Liver (tissue), 3 donors: ENCODE measurements at regions not wholly inside any gene's neighbourhood (a gene's known extent, or its start where the extent isn't known, plus 50 kb on each side); places are given as distances from the start of the nearest gene placed in this dataset.

Experiments
- CTCF ChIP-seq: fragments of 150-350 bp; IDR thresholded peaks from 2 replicates; pipeline ENCODE4 v1.5.1; 2017; ENCODE audit warnings: improper control_type of control experiment, low read depth, low read length; ENCODE audit not compliant: missing input control
- EGR1 ChIP-seq, 2 donors: IDR thresholded peaks; 2 replicates each; pipeline ENCODE4 v1.6.1; 2016 to 2018; ENCODE audit warnings: antibody characterized with exemption in 2 of 2, low read depth in 2 of 2
- GABPA ChIP-seq, 2 donors: IDR thresholded peaks in 1 of 2; conservative IDR thresholded peaks in 1 of 2; 2 replicates each; pipeline ENCODE4 v1.6.1; 2016; ENCODE audit warnings: antibody characterized with exemption in 2 of 2, mild to moderate bottlenecking in 1 of 2, moderate library complexity in 1 of 2
- HNF4G ChIP-seq: IDR thresholded peaks from 2 replicates; pipeline ENCODE4 v1.6.1; 2016; ENCODE audit warnings: antibody characterized with exemption
- JUND ChIP-seq, 2 donors: IDR thresholded peaks; 2 replicates each; pipeline ENCODE4 v1.6.1; 2016; ENCODE audit warnings: antibody characterized with exemption in 2 of 2
- NR2F2 ChIP-seq: IDR thresholded peaks from 2 replicates; pipeline ENCODE4 v1.6.1; 2016; ENCODE audit warnings: antibody characterized with exemption
- RAD21 ChIP-seq, 2 donors: IDR thresholded peaks; 2 replicates each; pipeline ENCODE4 v1.6.1; 2016; ENCODE audit warnings: antibody characterized with exemption in 2 of 2, mild to moderate bottlenecking in 2 of 2
- REST ChIP-seq: IDR thresholded peaks from 2 replicates; pipeline ENCODE4 v1.6.1; 2016; ENCODE audit warnings: antibody characterized with exemption, mild to moderate bottlenecking
- RXRA ChIP-seq, 2 donors: IDR thresholded peaks; 2 replicates each; pipeline ENCODE4 v1.6.1; 2017 to 2018; ENCODE audit warnings: antibody characterized with exemption in 2 of 2, mild to moderate bottlenecking in 1 of 2
- TAF1 ChIP-seq: conservative IDR thresholded peaks from 2 replicates; pipeline ENCODE4 v1.6.1; 2016; ENCODE audit warnings: antibody characterized with exemption, mild to moderate bottlenecking
- YY1 ChIP-seq: IDR thresholded peaks from 2 replicates; pipeline ENCODE4 v1.6.1; 2016; ENCODE audit warnings: antibody characterized with exemption, mild to moderate bottlenecking
- ZBTB33 ChIP-seq: IDR thresholded peaks from 2 replicates; pipeline ENCODE4 v1.6.1; 2016; ENCODE audit warnings: antibody characterized with exemption
- TF ChIP-seq, protein P1 (sequence below): IDR thresholded peaks from 2 replicates; pipeline ENCODE4 v1.6.1; 2016; ENCODE audit warnings: antibody characterized with exemption
- donor health status: healthy.
- donor health status: healthy.

DNA sequence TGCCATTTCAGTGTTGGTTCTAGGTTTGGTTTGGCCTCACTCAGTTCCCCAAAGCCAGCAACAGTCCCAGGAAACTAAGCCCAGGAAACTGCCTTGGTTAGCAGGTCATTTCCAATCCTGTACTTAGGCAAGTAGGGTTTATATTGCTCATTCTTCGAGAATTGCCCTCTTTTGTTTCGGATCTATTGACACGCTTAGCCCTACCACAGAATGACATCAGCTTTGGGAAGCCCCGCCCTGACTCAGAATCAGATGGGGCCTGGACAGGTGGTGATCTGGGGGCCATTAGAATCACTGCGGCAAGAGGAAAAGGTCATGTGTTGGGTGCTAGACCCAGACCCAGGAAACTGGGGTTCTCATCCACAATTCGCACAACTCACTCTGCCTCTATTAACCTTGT, 578.2 kb downstream of the QKI start:
- TF ChIP-seq CTCF (no peak), RXRA (IDR thresholded peaks at IDR 0.05) (no peak), ZBTB33 (no peak), RAD21 (IDR thresholded peaks at IDR 0.05) (no peak), TAF1 (no peak), HNF4G (no peak), EGR1 (IDR thresholded peaks at IDR 0.05; ENCODE audit: low read depth in 2 of 2) (no peak), JUND (IDR thresholded peaks at IDR 0.05) (no peak), GABPA (IDR thresholded peaks at IDR 0.05 in 1 of 2, conservative IDR thresholded peaks at IDR 0.05 in 1 of 2) (no peak), NR2F2 (no peak), YY1 (no peak), REST (no peak)
- TF ChIP-seq, protein P1, sequence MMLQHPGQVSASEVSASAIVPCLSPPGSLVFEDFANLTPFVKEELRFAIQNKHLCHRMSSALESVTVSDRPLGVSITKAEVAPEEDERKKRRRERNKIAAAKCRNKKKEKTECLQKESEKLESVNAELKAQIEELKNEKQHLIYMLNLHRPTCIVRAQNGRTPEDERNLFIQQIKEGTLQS = no peak
